Gastrocnemius medialis (tissue), 4 donors: ENCODE measurements at regions not wholly inside any gene's neighbourhood (a gene's known extent, or its start where the extent isn't known, plus 50 kb on each side); places are given as distances from the start of the nearest gene placed in this dataset.

Experiments used
- ATAC-seq, 2 donors: fragments of 150-250 bp; one replicate each; pipeline ENCODE4 v1.9.1; 2016
- DNase-seq, 2 donors: peaks; one replicate each; pipeline ENCODE4 v3.0.0-alpha.2; 2019
- H3K27ac ChIP-seq, 4 donors: fragments of 200-600 bp; sonication (generic); 1 replicate in 1 of 4; 2 replicates in 3 of 4; pipeline ENCODE4 v1.5.1; 2016 to 2018; ENCODE audit warnings: mild to moderate bottlenecking in 2 of 4, moderate library complexity in 1 of 4
- H3K27me3 ChIP-seq, 3 donors: fragments of 200-600 bp; sonication (generic) in 2 of 3; 1 replicate in 1 of 3; 2 replicates in 2 of 3; pipeline versions ENCODE4 v1.5.1 to v1.6.0; 2016 to 2019; ENCODE audit warnings: mild to moderate bottlenecking in 1 of 3, moderate library complexity in 1 of 3
- H3K36me3 ChIP-seq, 2 donors: fragments of 200-600 bp; sonication (generic) in 1 of 2; one replicate each; pipeline ENCODE4 v1.5.1; 2017 to 2018
- H3K4me1 ChIP-seq, 2 donors: fragments of 200-600 bp; sonication (generic) in 1 of 2; one replicate each; pipeline ENCODE4 v1.5.1; 2016 to 2017; ENCODE audit warnings: mild to moderate bottlenecking in 2 of 2
- H3K4me3 ChIP-seq, 4 donors: fragments of 200-600 bp; sonication (generic) in 3 of 4; 1 replicate in 1 of 4; 2 replicates in 3 of 4; pipeline ENCODE4 v1.5.1; 2016 to 2019; ENCODE audit warnings: mild to moderate bottlenecking in 2 of 4
- H3K9me3 ChIP-seq, 3 donors: fragments of 200-600 bp; sonication (generic) in 2 of 3; 1 replicate in 1 of 3; 2 replicates in 2 of 3; pipeline ENCODE4 v1.5.1; 2016 to 2019
- POLR2A ChIP-seq, 2 donors: fragments of 450-650 bp; IDR thresholded peaks; one replicate each; pipeline ENCODE4 v1.6.1; 2017; ENCODE audit warnings: antibody characterized with exemption in 2 of 2, mild to moderate bottlenecking in 2 of 2, moderate library complexity in 2 of 2
- in situ Hi-C, 4 donors: fragments of 200-750 bp; cut with MboI; loops; one replicate each; pipeline versions ENCODE4 v1.15.0 to v1.8.0; 2017; ENCODE audit warnings: low sequenced_read_pairs in 4 of 4
- intact Hi-C: fragments of 100-400 bp; cut with DNase I; formaldehyde crosslinking; loops from one replicate; pipeline ENCODE4 v1.15.1; 2023; ENCODE audit warnings: low total_unique reads
- TF ChIP-seq, protein P1 (sequence below), 5 experiments: fragments of 450-650 bp in 3 of 5; fragments of 200-600 bp in 2 of 5; sonication (generic) in 2 of 5; IDR thresholded peaks in 4 of 5; conservative IDR thresholded peaks in 1 of 5; 1 replicate in 4 of 5; 2 replicates in 1 of 5; pipeline ENCODE4 v1.5.1; 2016 to 2019; ENCODE audit warnings: antibody characterized with exemption in 5 of 5, mild to moderate bottlenecking in 3 of 5, moderate library complexity in 3 of 5

DNA sequence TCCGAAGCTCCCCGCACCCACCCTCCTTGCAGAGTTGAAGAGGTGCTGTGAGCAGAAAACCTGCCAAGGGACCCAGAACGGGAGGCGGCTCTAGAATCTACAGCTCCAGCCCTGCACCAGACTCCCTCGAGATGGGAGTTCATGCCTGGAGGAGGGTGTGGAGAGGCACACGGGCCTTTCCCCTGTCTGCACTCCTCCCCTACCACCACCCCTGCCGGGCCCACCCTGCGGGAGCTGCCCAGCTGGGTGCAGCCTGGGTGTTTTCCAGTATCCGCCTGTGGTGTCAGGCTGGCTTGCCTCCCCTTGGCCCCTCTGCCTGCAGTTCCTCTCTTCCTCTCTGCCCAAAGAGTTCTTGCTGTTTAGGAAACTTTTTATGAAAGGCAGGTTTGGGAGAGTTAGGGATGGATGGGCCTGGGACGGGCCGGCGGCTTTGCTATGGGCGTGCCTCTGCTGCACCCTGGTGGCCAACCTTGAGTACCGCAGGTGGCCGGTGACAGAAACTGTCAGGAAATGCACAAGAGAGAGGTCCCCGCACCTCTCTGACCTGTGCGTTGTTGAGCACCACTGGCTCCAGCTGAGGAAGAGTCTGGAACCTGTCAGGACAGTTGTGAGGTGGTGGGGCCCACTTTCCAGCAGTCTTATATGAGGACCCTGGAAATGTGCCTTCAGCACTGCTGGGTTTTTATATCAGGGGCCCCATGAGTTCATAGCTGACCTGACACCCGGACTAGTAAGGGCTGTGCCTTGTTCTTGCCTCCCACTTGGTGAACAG is 354.1 kb downstream of the SEC14L1 start:
- no peak for TF ChIP-seq POLR2A (IDR thresholded peaks at IDR 0.05)
- TF ChIP-seq, protein P1, sequence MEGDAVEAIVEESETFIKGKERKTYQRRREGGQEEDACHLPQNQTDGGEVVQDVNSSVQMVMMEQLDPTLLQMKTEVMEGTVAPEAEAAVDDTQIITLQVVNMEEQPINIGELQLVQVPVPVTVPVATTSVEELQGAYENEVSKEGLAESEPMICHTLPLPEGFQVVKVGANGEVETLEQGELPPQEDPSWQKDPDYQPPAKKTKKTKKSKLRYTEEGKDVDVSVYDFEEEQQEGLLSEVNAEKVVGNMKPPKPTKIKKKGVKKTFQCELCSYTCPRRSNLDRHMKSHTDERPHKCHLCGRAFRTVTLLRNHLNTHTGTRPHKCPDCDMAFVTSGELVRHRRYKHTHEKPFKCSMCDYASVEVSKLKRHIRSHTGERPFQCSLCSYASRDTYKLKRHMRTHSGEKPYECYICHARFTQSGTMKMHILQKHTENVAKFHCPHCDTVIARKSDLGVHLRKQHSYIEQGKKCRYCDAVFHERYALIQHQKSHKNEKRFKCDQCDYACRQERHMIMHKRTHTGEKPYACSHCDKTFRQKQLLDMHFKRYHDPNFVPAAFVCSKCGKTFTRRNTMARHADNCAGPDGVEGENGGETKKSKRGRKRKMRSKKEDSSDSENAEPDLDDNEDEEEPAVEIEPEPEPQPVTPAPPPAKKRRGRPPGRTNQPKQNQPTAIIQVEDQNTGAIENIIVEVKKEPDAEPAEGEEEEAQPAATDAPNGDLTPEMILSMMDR (IDR thresholded peaks at IDR 0.05 in 4 of 5, conservative IDR thresholded peaks at IDR 0.05 in 1 of 5), result peak; percentile 97 to 99 (median 99)
- peak; percentile 58 to 60 for ATAC-seq
- peaks cover 0 to 54% of the 10 kb centered on the region in 2 donors for H3K36me3 ChIP-seq
- H3K27me3 ChIP-seq, result no peaks in the 10 kb centered on the region
- no peak overlapping the region for H3K4me3 ChIP-seq
- DNase-seq, result peak; percentile 57 to 65
- peak overlapping the region in 1 of 4 donors; percentile 33 for H3K27ac ChIP-seq
- intact Hi-C loops (loop anchor here (1.0 to 10.0 kb wide), 4 partner anchors 65 to 410 kb away; no protein-coding TSS in a partner anchor), in situ Hi-C loops (loop anchor here (5.0 to 10.0 kb wide), 6 partner anchors 60 to 168 kb away; no protein-coding TSS in a partner anchor)
- H3K9me3 ChIP-seq, result no peaks in the 10 kb centered on the region
- peaks cover 11 to 12% of the 10 kb centered on the region in 2 donors for H3K4me1 ChIP-seq

DNA sequence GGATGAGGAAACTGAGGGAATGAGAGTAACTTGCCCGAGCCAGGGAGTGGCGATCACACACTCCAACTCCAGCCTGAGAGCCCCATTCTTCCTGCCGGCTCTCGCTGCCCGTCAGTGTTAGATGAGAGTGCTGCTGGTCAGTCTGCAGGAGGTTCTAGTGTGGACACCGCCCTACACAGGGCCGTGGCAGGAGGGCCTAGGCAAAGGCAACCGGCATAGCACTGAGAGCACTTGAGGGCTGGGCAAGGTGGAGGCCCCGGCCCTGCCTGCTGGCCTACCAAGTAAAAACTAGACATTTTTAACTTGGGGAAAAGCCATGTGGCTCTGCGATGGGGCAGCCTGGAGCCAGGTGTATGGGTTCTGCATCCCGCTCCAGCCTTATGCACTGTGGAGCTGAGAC is 354.8 kb downstream of the SEC14L1 start:
- peak in 1 of 2 donors; percentile 12 for DNase-seq
- H3K36me3 ChIP-seq, result peaks cover 0 to 53% of the 10 kb centered on the region in 2 donors
- no peak for TF ChIP-seq POLR2A (IDR thresholded peaks at IDR 0.05)
- TF ChIP-seq, protein P1 (IDR thresholded peaks at IDR 0.05 in 4 of 5, conservative IDR thresholded peaks at IDR 0.05 in 1 of 5), result no peak
- no peaks in the 10 kb centered on the region for H3K27me3 ChIP-seq
- no peak for ATAC-seq
- peaks cover 4% of the 10 kb centered on the region in 2 donors for H3K4me1 ChIP-seq
- H3K9me3 ChIP-seq, result no peaks in the 10 kb centered on the region
- in situ Hi-C loops (loop anchor here in 2 of 4 donors (5.0 to 10.0 kb wide), 3 partner anchors 61 to 163 kb away; no protein-coding TSS in a partner anchor), intact Hi-C loops (loop anchor here (1.0 to 10.0 kb wide), 4 partner anchors 65 to 411 kb away; no protein-coding TSS in a partner anchor)
- H3K4me3 ChIP-seq, result no peak overlapping the region
- H3K27ac ChIP-seq, result no peak overlapping the region

DNA sequence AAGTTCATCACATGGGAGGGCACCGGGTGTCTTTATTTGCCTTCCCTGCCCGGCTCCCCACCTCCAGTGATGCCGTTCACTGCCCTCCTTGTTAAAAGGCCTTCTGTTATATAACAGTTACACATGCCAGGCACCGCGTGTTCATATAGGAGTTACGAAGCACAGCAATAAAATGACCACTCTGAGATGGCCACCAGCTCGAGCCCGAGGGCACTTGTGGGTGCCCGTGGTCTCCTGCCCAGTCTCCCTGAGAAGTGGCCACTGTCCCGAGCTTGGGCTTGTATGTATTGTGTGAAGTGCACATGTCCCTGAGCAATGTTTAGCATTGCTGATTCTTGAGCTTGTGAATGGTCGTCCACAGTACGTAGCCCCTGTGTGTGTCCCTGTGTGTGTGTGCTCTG is 355.6 kb downstream of the SEC14L1 start:
- H3K4me3 ChIP-seq, result no peak overlapping the region
- H3K27ac ChIP-seq, result no peak overlapping the region
- no peak for TF ChIP-seq POLR2A (IDR thresholded peaks at IDR 0.05)
- TF ChIP-seq, protein P1 (IDR thresholded peaks at IDR 0.05 in 4 of 5, conservative IDR thresholded peaks at IDR 0.05 in 1 of 5), result no peak
- H3K4me1 ChIP-seq, result peaks cover 0 to 3% of the 10 kb centered on the region in 2 donors
- ATAC-seq, result no peak
- intact Hi-C loops (loop anchor here (10.0 kb wide), 1 partner anchor 412 kb away; no protein-coding TSS in a partner anchor), in situ Hi-C loops (loop anchor here in 2 of 4 donors (5.0 to 10.0 kb wide), 3 partner anchors 62 to 164 kb away; no protein-coding TSS in a partner anchor)
- DNase-seq, result peak in 1 of 2 donors; percentile 11
- H3K36me3 ChIP-seq, result peaks cover 0 to 45% of the 10 kb centered on the region in 2 donors
- H3K27me3 ChIP-seq, result no peaks in the 10 kb centered on the region
- H3K9me3 ChIP-seq, result no peaks in the 10 kb centered on the region

DNA sequence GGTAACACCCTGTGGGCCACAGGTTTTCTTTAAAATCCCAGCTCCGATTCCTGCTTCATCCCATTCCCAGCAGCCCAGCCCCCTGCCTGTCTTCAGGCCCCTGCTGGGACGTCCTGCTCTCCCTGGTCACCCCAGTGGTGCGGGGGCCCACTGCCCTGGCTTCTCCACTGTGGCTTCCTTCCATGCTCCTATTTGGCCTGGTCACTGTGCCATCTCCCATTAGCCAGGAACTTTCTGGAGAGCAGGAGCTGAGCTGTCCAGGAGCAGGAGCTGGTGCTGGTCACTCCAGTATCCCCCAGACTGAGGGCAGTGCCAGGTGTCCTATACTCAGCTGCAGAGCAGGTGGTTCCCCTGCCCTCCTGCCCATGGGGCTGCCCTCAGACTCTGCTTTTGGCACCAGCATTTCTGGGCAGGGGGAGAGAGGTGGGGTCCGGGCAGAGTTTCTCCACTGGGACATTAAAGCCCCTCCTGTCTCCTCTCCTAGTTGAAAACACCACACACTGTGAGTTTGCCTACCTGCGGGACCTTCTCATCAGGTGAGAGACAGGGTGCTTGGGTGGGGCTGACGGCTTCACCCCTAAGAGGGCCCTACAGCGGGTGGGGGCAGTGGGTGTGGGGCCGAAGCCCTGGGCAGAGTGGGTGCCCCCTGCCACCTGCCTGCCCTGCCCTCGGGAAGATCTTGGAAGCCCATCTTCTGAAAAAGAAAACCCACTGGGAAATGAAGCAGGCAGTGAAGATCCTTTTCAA is 356.2 kb downstream of the SEC14L1 start:
- ATAC-seq (no peak), DNase-seq (no peak)
- Histone ChIP-seq H3K27ac (no peak overlapping the region), H3K36me3 (peaks cover 0 to 41% of the 10 kb centered on the region in 2 donors), H3K9me3 (no peaks in the 10 kb centered on the region), H3K4me1 (peaks cover 0 to 3% of the 10 kb centered on the region in 2 donors), H3K27me3 (no peaks in the 10 kb centered on the region), H3K4me3 (no peak overlapping the region)
- intact Hi-C loops, result loop anchor here (10.0 kb wide), 1 partner anchor 412 kb away; no protein-coding TSS in a partner anchor
- TF ChIP-seq POLR2A (IDR thresholded peaks at IDR 0.05), result no peak
- TF ChIP-seq, protein P1 (IDR thresholded peaks at IDR 0.05 in 4 of 5, conservative IDR thresholded peaks at IDR 0.05 in 1 of 5), result no peak
- in situ Hi-C loops, result loop anchor here in 2 of 4 donors (5.0 to 10.0 kb wide), 3 partner anchors 62 to 165 kb away; no protein-coding TSS in a partner anchor
